HepG2 (cell line): ENCODE measurements at regions not wholly inside any gene's neighbourhood (a gene's known extent, or its start where the extent isn't known, plus 50 kb on each side); places are given as distances from the start of the nearest gene placed in this dataset.
"Not testable (repeated sequence)": the region's sequence is repeated elsewhere in the genome, so short reads cannot be mapped to it uniquely, and the experiment has no call there.

Source experiments
- ATAC-seq: fragments of 200-7000 bp; cut with Tn5 transposase; 3 replicates; pipeline ENCODE4 v1.9.1; 2020; ENCODE audit warnings: mild to moderate bottlenecking, moderate library complexity
- BruUV-seq: library from RNA; stranded (reverse); fragments of 400-500 nt; replicated peaks from 2 replicates; lab custom pipeline; 2021; lab: Mats Ljungman, UMichigan
- CTCF ChIA-PET: fragments of 300-600 bp; formaldehyde crosslinking; extraction: SDS; loops from one replicate; lab custom pipeline; 2021; ENCODE audit warnings: low total read pairs, inconsistent platforms, low intra/inter-chr PET ratio; lab: Yijun Ruan, JAX
- POLR2A ChIA-PET: fragments of 350-600 bp; sonication (Branson Sonifier 250); formaldehyde crosslinking; loops from one replicate; lab custom pipeline; 2020; ENCODE audit warnings: antibody characterized with exemption, inconsistent platforms; lab: Yijun Ruan, JAX
- DNase-seq: peaks from one replicate; pipeline ENCODE4 v3.0.0-alpha.2; 2015; ENCODE audit warnings: low spot score
- FAIRE-seq: peaks from 3 replicates; lab custom pipeline; 2011; peaks lifted over from hg19 to GRCh38; lab: Jason Lieb, UNC
- H2AFZ ChIP-seq: one replicate; pipeline ENCODE4 v1.6.1; 2011; ENCODE audit warnings: low read length, inconsistent platforms
- H3K27ac ChIP-seq: fragments of 300-600 bp; 3 replicates; pipeline ENCODE4 v1.8.0; 2011; ENCODE audit warnings: mixed run types, mild to moderate bottlenecking, mixed read lengths, low read length, inconsistent platforms; ENCODE audit not compliant: insufficient read depth; ENCODE audit errors: extremely low read length
- H3K27me3 ChIP-seq, 2 experiments: fragments of 200-600 bp in 1 of 2; 2 replicates in 1 of 2; 3 replicates in 1 of 2; pipeline versions ENCODE4 v1.6.0 to v1.8.0; 2011; ENCODE audit warnings: low read length in 2 of 2, mild to moderate bottlenecking in 2 of 2, moderate library complexity in 2 of 2, inconsistent platforms in 1 of 2; ENCODE audit not compliant: insufficient read depth in 2 of 2, control insufficient read depth in 1 of 2
- H3K36me3 ChIP-seq, 2 experiments: fragments of 200-600 bp in 1 of 2; replicated peaks in 1 of 2; 2 replicates in 1 of 2; 3 replicates in 1 of 2; pipeline versions ENCODE4 v1.5.1 to v1.8.0; 2011; ENCODE audit warnings: low read length in 2 of 2, inconsistent platforms in 1 of 2; ENCODE audit not compliant: insufficient read depth in 2 of 2, control insufficient read depth in 1 of 2
- H3K4me1 ChIP-seq: 2 replicates; pipeline ENCODE4 v1.5.1; 2012; ENCODE audit warnings: low read length, inconsistent platforms; ENCODE audit not compliant: insufficient read depth
- H3K4me2 ChIP-seq: 2 replicates; pipeline ENCODE4 v1.6.0; 2011; ENCODE audit warnings: low read depth, low read length, inconsistent platforms
- H3K4me3 ChIP-seq, 3 experiments: fragments of 200-600 bp in 1 of 3; sonication (generic), shearing (Covaris generic) in 1 of 3; replicated peaks in 1 of 3; 2 replicates each; pipeline ENCODE4 v1.5.1; 2011 to 2016; ENCODE audit warnings: low read length in 3 of 3, inconsistent platforms in 2 of 3, low read depth in 2 of 3, mild to moderate bottlenecking in 2 of 3, control low read depth in 1 of 3, mixed read lengths in 1 of 3; ENCODE audit not compliant: insufficient read depth in 1 of 3
- H3K79me2 ChIP-seq: one replicate; pipeline ENCODE4 v1.6.1; 2011; ENCODE audit warnings: low read length, inconsistent platforms; ENCODE audit not compliant: insufficient read depth
- H3K9ac ChIP-seq: 2 replicates; pipeline ENCODE4 v1.6.0; 2011; ENCODE audit warnings: mild to moderate bottlenecking, low read depth, low read length, inconsistent platforms; ENCODE audit not compliant: insufficient read depth
- H3K9me3 ChIP-seq: 2 replicates; pipeline ENCODE4 v1.5.1; 2012; ENCODE audit warnings: mild to moderate bottlenecking, low read length
- H4K20me1 ChIP-seq: 2 replicates; pipeline ENCODE4 v1.6.0; 2011; ENCODE audit warnings: inconsistent platforms, mild to moderate bottlenecking, low read length, moderate library complexity; ENCODE audit not compliant: insufficient read depth
- BCL6 ChIP-seq: IDR thresholded peaks from 2 replicates; pipeline ENCODE4 v1.6.1; 2016; ENCODE audit warnings: missing genetic modification reagents, missing compliant biosample characterization
- ETV5 ChIP-seq: IDR thresholded peaks from 2 replicates; pipeline ENCODE4 v1.6.1; 2018; ENCODE audit warnings: missing biosample characterization, missing genetic modification reagents, inconsistent platforms, borderline replicate concordance
- NR2F1 ChIP-seq, 2 experiments: fragments of 450-650 bp in 1 of 2; formaldehyde crosslinking in 1 of 2; IDR thresholded peaks; 2 replicates each; pipeline versions ENCODE4 v1.5.0 to v1.6.1; 2016 to 2020; ENCODE audit warnings: mild to moderate bottlenecking in 1 of 2, missing compliant biosample characterization in 1 of 2, missing genetic modification reagents in 1 of 2, moderate library complexity in 1 of 2
- NR2F6 ChIP-seq, 2 experiments: IDR thresholded peaks; 2 replicates each; pipeline ENCODE4 v1.6.1; 2016; ENCODE audit warnings: antibody characterized with exemption in 1 of 2, mild to moderate bottlenecking in 1 of 2
- PPARG ChIP-seq: conservative IDR thresholded peaks from 2 replicates; pipeline ENCODE4 v1.6.1; 2016; ENCODE audit warnings: missing biosample characterization, missing genetic modification reagents
- RARA ChIP-seq: IDR thresholded peaks from 2 replicates; pipeline ENCODE4 v1.6.1; 2016; ENCODE audit warnings: missing genetic modification reagents, missing compliant biosample characterization
- RXRB ChIP-seq: IDR thresholded peaks from 2 replicates; pipeline ENCODE4 v1.6.1; 2016; ENCODE audit warnings: borderline replicate concordance, missing genetic modification reagents, missing compliant biosample characterization
- ZNF281 ChIP-seq: sonication (generic); formaldehyde crosslinking; IDR thresholded peaks from 2 replicates; pipeline ENCODE4 v1.4.0; 2020; ENCODE audit warnings: missing genetic modification reagents, borderline replicate concordance
- ZNF652 ChIP-seq: IDR thresholded peaks from 2 replicates; pipeline ENCODE4 v1.6.1; 2016; ENCODE audit warnings: low read depth, borderline replicate concordance
- WGBS: methylation state at CpG from one replicate; pipeline ENCODE4 v1.1.6; 2017; ENCODE audit warnings: low lambda C conversion rate; 5-methylcytosine and 5-hydroxymethylcytosine counted together
- in situ Hi-C: cut with HindIII; loops from 2 replicates; pipeline ENCODE4 v1.10.0; 2017; ENCODE audit warnings: low pct_unique_long_range_greater_than_20kb; ENCODE audit not compliant: extremely low pct_ligation_motif_present
- intact Hi-C: fragments of 100-400 bp; cut with micrococcal nuclease; formaldehyde crosslinking; loops from one replicate; pipeline ENCODE4 v1.10.0; 2022; ENCODE audit not compliant: unreplicated experiment
- TF ChIP-seq, protein P1 (sequence below): IDR thresholded peaks from 2 replicates; pipeline ENCODE4 v1.4.0; 2020; ENCODE audit warnings: mild to moderate bottlenecking, missing genetic modification reagents

- H3K27ac ChIP-seq, H3K36me3 ChIP-seq, POLR2A ChIA-PET, H2AFZ ChIP-seq, H3K79me2 ChIP-seq, H3K9ac ChIP-seq, in situ Hi-C loops, CTCF ChIA-PET, intact Hi-C loops, H3K27me3 ChIP-seq, H4K20me1 ChIP-seq, BruUV-seq, H3K9me3 ChIP-seq, H3K4me3 ChIP-seq: not testable (repeated sequence)
- ATAC-seq (peak; percentile 91), DNase-seq (peak; percentile 17), FAIRE-seq (peak; percentile 78)
- TF ChIP-seq NR2F6 (IDR thresholded peaks at IDR 0.05) (peak; percentile 53), NR2F6 (CRISPR knock-in tag; IDR thresholded peaks at IDR 0.05) (peak; percentile 55; the same call in 1 of the 2 replicates), ZNF281 (peak; percentile 21; the same call in 1 of the 2 replicates), NR2F1 (CRISPR knock-in tag; IDR thresholded peaks at IDR 0.05) (peak in 1 of 2 experiments; percentile 37; a peak in 1 of 4 replicates), RXRB (CRISPR knock-in tag) (peak; percentile 61), ZNF652 (CRISPR knock-in tag) (peak; percentile 29; the same call in 1 of the 2 replicates), ETV5 (peak; percentile 75), BCL6 (CRISPR knock-in tag) (0 out of 2 replicates have a peak, but pooled peaks have one; percentile 53), PPARG (CRISPR knock-in tag) (peak; percentile 87), RARA (peak; percentile 61)
- TF ChIP-seq, protein P1, sequence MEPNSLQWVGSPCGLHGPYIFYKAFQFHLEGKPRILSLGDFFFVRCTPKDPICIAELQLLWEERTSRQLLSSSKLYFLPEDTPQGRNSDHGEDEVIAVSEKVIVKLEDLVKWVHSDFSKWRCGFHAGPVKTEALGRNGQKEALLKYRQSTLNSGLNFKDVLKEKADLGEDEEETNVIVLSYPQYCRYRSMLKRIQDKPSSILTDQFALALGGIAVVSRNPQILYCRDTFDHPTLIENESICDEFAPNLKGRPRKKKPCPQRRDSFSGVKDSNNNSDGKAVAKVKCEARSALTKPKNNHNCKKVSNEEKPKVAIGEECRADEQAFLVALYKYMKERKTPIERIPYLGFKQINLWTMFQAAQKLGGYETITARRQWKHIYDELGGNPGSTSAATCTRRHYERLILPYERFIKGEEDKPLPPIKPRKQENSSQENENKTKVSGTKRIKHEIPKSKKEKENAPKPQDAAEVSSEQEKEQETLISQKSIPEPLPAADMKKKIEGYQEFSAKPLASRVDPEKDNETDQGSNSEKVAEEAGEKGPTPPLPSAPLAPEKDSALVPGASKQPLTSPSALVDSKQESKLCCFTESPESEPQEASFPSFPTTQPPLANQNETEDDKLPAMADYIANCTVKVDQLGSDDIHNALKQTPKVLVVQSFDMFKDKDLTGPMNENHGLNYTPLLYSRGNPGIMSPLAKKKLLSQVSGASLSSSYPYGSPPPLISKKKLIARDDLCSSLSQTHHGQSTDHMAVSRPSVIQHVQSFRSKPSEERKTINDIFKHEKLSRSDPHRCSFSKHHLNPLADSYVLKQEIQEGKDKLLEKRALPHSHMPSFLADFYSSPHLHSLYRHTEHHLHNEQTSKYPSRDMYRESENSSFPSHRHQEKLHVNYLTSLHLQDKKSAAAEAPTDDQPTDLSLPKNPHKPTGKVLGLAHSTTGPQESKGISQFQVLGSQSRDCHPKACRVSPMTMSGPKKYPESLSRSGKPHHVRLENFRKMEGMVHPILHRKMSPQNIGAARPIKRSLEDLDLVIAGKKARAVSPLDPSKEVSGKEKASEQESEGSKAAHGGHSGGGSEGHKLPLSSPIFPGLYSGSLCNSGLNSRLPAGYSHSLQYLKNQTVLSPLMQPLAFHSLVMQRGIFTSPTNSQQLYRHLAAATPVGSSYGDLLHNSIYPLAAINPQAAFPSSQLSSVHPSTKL, result 0 out of 2 replicates have a peak, but pooled peaks have one; percentile 13
- Histone ChIP-seq H3K4me1 (peaks cover 17% of the 10 kb centered on the region), H3K4me2 (0 out of 2 replicates have a peak overlapping the region, but pooled peaks have one; percentile 3)
- WGBS, result no CpG with 5 or more reads among the region's 11 CpGs
Measured at GRCh38 chr2:111407632-111408194, 287.0 kb downstream of the BCL2L11 start.

DNA sequence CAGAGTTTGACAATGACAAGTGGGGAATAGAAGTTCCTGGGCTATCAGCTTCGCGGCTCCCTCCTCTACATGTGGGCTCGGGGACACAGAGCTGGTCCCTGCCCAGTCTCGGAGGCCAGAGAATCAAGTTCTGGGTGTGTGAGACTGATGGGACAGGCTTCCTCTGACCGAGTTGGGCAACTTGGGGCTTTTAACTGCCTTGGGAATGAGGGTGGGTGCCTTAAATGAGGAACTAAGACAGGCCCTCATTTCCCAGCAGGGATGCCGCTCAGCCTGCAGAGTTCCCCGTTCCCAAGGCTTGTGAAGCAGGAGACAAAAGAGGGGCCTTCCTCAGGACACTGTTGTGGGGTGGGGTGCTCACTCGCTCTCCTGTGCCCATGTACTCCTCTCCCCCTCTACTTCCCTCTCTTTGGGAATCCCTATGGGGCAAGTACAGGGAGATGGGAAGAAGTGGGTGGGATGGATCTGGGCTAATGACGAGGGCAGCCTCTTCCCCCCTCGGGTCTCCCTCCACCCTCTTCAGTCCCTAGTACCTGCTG, 290.2 kb downstream of the BCL2L11 start:
- H3K27me3 ChIP-seq, BruUV-seq, H3K4me2 ChIP-seq, H3K4me3 ChIP-seq, FAIRE-seq, H2AFZ ChIP-seq, H3K79me2 ChIP-seq, intact Hi-C loops, H4K20me1 ChIP-seq, H3K9me3 ChIP-seq, in situ Hi-C loops, H3K27ac ChIP-seq, DNase-seq, H3K9ac ChIP-seq, H3K36me3 ChIP-seq, POLR2A ChIA-PET, CTCF ChIA-PET: not testable (repeated sequence)
- H3K4me1 ChIP-seq, result peaks cover 17% of the 10 kb centered on the region
- WGBS, result 81% methylated on average over 9 of the region's 10 CpGs
- ATAC-seq, result peak; percentile 11; the same call in 2 of the 3 replicates
